ENCODE measurements at regions not wholly inside any gene's neighbourhood (a gene's known extent, or its start where the extent isn't known, plus 50 kb on each side); places are given as distances from the start of the nearest gene placed in this dataset.

GRCh38 chr1:83620016-83620415 is 378.9 kb downstream of the TTLL7 start:
- TF ChIP-seq POLR2A (IDR thresholded peaks at IDR 0.05; ENCODE audit: low read depth, low read length) (no peak), TAF1 (IDR thresholded peaks at IDR 0.05; ENCODE audit: borderline replicate concordance, low read depth, low read length) (no peak), POLR2AphosphoS5 (IDR thresholded peaks at IDR 0.05; ENCODE audit: low read depth, low read length) (no peak)
